Hematopoietic multipotent progenitor cell treated with erythropoietin and hydrocortisone succinate and interleukin-3 and kit ligand, for 15 days (in vitro differentiated cells): ENCODE measurements at regions not wholly inside any gene's neighbourhood (a gene's known extent, or its start where the extent isn't known, plus 50 kb on each side); places are given as distances from the start of the nearest gene placed in this dataset.
"Not testable (repeated sequence)": the region's sequence is repeated elsewhere in the genome, so short reads cannot be mapped to it uniquely, and the experiment has no call there.

ENCODE experiments used
- DNase-seq: peaks from one replicate; pipeline ENCODE4 v3.0.0-alpha.2; 2015; ENCODE audit warnings: low spot score

GRCh38 chr12:90502070-90502469 lies 452.9 kb downstream of the CCER1 start:
- DNase-seq: no peak

- DNase-seq: no peak
These were observed 453.6 kb downstream of the CCER1 start for GRCh38 chr12:90501412-90501811.

GRCh38 chr12:90499795-90500194 lies 455.2 kb downstream of the CCER1 start:
- DNase-seq: no peak

- no peak for DNase-seq
These were observed 456.9 kb downstream of the CCER1 start for GRCh38 chr12:90497923-90498545.

GRCh38 chr12:90490355-90490754 lies 464.6 kb downstream of the CCER1 start:
- DNase-seq: no peak

- no peak for DNase-seq
These were observed 465.8 kb downstream of the CCER1 start for GRCh38 chr12:90489141-90489540.

- no peak for DNase-seq
These were observed 469.4 kb downstream of the CCER1 start for GRCh38 chr12:90485560-90485959.

GRCh38 chr12:90484094-90484493 lies 470.9 kb downstream of the CCER1 start:
- no peak for DNase-seq

- no peak for DNase-seq
These were observed 473.2 kb downstream of the CCER1 start for GRCh38 chr12:90481748-90482147.

- DNase-seq: no peak
These were observed 475.7 kb downstream of the CCER1 start for GRCh38 chr12:90479237-90479636.

- no peak for DNase-seq
These were observed 481.1 kb downstream of the CCER1 start for GRCh38 chr12:90473831-90474230.

GRCh38 chr12:90460681-90461080 lies 494.3 kb downstream of the CCER1 start:
- DNase-seq: no peak

- no peak for DNase-seq
These were observed 498.7 kb downstream of the CCER1 start for GRCh38 chr12:90456248-90456647.

- DNase-seq: no peak
These were observed 499.2 kb downstream of the CCER1 start for GRCh38 chr12:90455756-90456155.

GRCh38 chr12:90449611-90450010 lies 505.4 kb downstream of the CCER1 start:
- no peak for DNase-seq

GRCh38 chr12:90443466-90443865 lies 511.5 kb downstream of the CCER1 start:
- DNase-seq: not testable (repeated sequence)

GRCh38 chr12:90441431-90441830 lies 513.5 kb downstream of the CCER1 start:
- DNase-seq: no peak

GRCh38 chr12:90428881-90429280 lies 526.1 kb downstream of the CCER1 start:
- DNase-seq: no peak

- DNase-seq: no peak
These were observed 526.5 kb downstream of the CCER1 start for GRCh38 chr12:90428465-90428864.

GRCh38 chr12:90423965-90424364 lies 531.0 kb downstream of the CCER1 start:
- no peak for DNase-seq

GRCh38 chr12:90410962-90411361 lies 544.0 kb downstream of the CCER1 start:
- DNase-seq: no peak

- no peak for DNase-seq
These were observed 547.1 kb downstream of the CCER1 start for GRCh38 chr12:90407841-90408240.

- no peak for DNase-seq
These were observed 550.9 kb downstream of the CCER1 start for GRCh38 chr12:90404071-90404470.

GRCh38 chr12:90401185-90401584 lies 553.8 kb downstream of the CCER1 start:
- DNase-seq: no peak

- no peak for DNase-seq
These were observed 555.6 kb downstream of the CCER1 start for GRCh38 chr12:90399357-90399756.
